HG02571 (cell line): ENCODE measurements at regions not wholly inside any gene's neighbourhood (a gene's known extent, or its start where the extent isn't known, plus 50 kb on each side); places are given as distances from the start of the nearest gene placed in this dataset.

Experiments used
- ATAC-seq: cut with Tn5 transposase; IDR thresholded peaks from one replicate; pipeline ENCODE4 v1.9.1; 2021; ENCODE audit warnings: mild to moderate bottlenecking, moderate library complexity; ENCODE audit not compliant: unreplicated experiment

DNA sequence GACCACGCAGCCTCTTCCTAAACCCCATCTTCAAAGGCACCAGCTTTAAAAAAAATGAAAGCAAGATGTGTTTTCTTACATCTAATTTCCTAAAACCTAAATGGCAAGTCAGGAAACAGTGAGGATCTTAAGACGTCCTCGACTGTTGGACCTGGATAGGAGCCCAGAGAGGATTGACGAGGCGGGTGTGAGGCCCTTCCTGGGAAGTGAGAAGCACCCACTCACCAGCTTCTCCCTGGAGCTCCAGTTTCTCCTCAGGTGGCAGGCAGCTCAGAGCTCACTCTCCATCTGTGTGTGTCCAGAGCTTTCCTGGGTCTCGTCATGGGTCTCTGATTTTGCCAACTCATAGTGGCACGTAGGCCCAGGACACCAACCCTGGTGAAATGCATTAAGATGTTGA is 614.0 kb upstream of the AUTS2 start:
- no peak for ATAC-seq

DNA sequence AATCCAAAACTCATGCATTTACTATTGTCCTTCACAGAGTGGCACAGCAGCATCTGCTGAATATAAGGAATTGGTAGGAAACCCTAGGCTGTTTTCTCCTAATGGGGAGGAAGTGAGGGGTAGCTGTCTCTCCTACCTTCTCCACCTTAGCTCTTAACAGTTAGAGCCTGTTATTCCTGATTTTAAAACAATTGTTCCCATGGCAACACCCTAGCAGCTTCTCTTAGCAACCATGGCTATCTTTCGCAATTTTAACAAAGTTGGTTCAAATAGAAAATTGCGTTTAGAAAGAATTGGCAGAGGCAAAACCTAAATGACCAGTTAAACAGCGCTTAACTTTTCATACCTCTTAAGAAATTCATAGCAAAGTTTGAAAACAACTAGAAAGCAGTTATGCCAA is 603.4 kb upstream of the AUTS2 start:
- ATAC-seq: no peak

DNA sequence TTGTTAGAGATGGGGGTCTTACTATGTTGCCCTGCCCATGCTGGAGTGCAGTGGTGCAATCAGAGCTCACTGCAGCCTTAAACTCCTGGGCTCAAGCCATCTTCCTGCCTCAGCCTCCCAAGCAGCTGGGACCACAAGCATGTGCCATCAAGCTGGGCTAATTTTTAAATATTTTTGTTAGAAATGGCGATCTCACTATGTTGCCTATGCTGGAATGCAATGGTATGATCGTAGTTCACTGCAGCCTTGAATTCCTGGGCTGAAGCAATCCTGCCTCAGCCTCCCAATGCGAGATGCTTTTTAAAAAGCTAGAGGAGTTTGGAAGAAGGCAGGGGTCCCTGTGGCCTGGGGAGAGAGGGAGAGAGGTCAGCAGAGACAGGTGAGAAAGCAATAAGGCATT is 600.1 kb upstream of the AUTS2 start:
- no peak for ATAC-seq

DNA sequence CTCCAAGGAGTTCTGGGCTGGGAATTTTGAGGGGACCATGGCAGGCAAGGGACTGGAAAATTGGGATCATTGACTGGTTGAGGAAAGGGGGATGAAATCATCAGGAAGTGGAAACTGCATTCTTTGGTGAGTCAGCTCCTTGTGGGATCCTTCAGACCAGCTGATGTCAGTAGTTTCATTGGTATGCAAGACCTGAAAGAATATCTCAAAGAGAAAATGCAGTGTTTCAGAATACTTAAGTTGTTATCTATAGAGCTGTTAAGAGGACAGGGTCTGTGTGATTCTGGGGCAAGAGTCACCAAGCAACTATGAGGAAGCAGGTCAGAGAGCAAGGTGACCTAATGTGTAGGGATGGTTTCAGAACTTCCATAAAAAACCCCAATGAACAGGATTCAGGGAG is 595.9 kb upstream of the AUTS2 start:
- ATAC-seq: no peak

DNA sequence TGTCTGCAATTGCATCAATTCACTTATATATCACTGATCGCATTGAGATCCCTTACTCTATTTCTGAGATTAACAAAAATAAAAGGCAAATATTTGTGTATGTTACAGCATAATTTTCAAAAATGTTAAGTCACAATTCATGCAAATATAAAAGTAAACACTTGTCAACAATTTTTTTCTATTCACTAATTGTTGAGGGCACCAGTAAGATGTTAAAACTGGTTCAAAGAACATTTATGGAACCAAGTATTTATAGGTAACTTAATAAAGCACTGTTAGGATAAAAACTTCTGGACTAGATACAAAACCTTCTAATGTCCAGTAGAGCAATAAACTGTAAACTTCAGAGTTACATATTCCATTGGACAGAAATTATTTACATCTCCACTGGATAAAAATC is 586.1 kb upstream of the AUTS2 start:
- no peak for ATAC-seq

DNA sequence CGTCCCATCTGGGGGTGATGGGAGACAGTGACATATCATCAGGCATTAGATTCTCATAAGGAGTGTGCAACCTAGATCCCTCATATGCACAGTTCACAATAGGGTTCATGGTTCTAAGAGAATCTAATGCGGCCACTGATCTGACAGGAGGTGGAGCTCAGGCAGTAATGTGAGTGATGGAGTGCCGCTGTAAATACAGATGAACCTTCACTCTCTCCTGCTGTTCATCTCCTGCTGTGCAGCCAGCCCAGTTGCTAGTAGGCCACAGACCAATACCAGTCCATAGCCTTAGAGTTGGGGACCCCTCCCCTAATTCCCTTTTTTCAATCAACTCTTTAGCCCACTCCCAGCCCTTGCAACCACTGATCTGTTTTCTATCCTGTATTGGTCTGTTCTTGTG is 581.1 kb upstream of the AUTS2 start:
- no peak for ATAC-seq

DNA sequence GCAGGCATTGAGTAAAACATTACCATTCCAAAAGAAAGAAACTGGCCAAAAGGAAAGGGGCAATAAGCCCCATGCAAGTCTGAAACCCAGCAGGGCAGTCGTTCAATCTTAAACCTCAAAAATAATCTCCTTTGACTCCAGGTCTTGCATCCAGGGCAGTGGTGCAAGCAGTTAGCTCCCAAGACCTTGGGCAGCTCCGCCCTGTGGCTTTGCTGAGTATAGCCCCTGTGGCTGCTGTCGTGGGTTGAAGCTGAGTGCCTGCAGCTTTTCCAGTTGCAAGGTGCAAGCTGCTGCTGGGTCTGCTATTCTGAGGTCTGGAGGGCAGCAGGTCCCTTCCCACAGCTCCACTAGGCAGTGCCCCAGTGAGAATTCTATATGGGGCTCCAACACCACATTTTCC is 580.1 kb upstream of the AUTS2 start:
- ATAC-seq: no peak

DNA sequence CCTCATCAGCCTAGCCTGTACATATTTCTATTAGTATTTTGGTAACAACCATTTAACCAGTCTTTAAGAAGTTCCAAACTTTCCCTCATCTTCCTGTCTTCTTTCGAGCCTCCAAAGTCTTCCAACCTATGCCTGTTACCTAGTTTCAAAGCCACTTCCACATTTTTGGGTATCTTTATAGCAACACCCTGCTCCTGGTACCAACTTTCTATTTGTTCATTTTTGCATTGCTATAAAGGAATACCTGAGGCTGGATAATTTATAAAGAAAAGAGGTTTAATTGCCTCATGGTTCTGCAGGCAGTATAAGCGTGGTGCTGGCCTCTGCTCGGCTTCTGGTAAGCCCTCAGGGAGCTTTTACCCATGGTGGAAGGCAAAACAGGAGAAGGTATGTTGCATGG is 578.8 kb upstream of the AUTS2 start:
- ATAC-seq: no peak

DNA sequence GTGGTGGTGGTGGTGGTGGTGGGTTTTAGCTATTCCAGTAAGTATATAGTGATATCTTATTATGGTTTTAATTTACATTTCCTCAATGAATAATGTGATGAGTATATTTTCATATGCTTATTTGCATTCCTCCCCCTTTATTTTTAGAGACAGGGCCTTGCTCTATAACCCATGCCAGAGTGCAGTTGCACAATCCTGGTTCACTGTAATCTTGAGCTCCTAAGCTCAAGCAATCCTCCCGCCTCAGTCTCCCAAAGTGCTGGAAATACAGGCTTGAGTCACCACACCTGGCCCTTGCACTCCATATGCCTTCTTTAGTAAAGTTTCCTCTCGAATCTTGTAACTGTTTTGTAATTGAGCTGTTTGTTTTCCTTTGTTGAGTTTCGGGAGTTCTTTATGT is 577.7 kb upstream of the AUTS2 start:
- ATAC-seq: no peak

DNA sequence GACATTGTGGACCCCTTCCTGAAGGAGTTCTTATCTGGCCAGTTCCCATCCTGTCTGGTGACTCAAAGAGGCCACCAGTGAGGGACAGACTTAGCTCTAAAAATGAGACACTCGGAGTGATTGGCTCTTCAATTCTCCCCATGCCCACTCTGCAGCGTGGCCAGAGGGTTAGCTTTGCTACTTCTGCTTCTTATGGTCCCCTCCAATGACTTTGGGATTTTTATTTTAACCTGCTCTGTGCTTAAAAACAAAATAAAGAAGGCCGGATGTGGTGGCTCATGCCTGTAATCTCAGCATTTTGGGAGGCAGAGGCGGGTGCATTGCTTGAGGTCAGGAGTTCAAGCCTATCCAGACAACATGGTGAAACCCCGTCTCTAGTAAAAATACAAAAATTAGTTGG is 573.0 kb upstream of the AUTS2 start:
- ATAC-seq: no peak

DNA sequence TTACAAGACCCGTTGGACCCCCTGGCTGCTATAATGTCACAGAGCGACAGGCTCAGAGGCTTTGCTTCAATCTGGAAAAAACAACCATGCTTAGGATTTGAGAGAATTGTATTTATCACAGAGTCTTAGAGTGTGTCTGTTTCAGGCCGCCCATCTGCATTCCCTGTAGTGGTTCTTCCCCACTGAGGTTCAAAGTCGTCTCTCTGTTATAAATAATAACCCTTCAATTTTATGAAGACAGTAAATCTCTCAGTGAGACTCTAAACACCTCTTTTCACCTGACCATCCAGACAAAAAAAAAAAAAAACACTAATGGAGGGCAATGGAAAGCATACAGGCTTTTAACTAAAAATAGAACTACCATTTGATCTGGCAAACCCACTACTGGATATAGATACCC is 565.4 kb upstream of the AUTS2 start:
- ATAC-seq: no peak

DNA sequence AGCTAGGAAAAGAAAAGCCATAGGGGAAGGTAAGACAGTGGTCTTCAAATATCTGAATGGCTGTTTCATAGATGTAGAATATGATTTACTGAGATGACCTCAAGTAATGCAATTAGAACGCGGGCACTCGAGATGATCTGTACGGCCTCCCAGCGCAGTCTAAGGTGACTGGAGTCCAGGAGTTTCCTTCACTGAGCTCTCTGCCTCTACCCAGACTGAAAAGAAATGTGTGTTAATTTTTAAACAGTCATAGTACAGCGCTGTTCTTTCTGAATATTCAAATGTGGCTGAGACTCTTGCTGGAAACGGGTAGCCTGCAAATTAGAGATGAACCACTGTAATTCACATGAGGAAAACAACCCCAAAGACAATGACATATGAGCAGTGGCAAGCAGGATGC is 562.4 kb upstream of the AUTS2 start:
- no peak for ATAC-seq

DNA sequence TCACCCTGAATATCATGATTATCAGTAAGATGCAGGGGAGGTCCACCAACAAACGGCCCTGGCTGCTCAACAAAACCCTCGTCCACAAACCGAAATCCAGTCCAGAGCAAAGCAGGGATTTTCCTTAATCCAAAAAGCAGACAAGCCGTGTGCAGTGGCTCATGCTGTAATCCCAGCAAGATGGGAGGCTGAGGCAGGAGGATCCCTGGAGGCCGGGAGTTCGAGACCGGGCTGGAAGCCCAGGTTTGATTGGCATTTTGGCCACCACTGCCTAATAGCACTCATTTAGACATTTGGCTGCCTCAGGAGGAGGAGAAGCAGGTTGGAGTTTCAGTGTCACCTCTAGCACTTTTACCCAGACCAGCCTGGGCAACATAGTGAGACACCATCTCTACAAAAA is 562.0 kb upstream of the AUTS2 start:
- ATAC-seq: no peak

DNA sequence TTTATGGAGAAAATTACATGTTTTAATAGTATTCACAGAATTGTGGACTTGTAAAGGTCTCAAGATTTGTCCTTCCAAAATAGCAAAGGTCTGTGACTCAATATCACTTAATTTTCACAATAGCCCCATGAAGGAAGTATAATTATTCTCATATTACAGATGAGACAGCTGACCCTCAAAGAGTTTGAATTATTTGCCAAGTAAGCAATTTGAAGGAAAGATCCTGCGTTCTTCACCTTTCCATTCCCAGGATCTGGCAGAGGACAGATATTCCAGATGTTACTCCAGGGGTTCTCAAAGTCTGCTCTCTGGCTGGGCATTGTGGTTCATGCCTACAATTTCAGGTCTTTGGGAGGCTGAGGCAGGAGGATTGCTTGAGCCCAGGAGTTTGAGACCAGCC is 559.4 kb upstream of the AUTS2 start:
- ATAC-seq: no peak

DNA sequence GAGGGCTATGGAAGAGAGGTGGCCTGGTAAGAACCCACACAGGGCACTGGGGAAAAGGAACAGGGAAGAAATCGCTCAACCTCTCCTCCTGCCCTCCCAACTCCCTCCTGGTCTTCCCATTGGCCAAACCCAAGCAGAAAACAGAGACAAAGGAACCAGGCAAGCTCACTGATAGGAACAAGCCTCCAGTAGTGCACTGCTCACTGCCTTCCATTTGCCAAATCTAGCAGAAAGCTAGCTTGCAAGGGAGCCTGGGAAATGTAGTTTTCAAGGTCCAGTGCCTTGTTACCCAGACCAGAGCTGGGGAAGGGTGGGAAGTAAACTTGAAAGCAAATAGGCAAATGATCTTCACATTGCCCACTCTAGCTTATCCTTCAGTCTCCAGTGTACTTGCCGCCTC is 556.1 kb upstream of the AUTS2 start:
- no peak for ATAC-seq

DNA sequence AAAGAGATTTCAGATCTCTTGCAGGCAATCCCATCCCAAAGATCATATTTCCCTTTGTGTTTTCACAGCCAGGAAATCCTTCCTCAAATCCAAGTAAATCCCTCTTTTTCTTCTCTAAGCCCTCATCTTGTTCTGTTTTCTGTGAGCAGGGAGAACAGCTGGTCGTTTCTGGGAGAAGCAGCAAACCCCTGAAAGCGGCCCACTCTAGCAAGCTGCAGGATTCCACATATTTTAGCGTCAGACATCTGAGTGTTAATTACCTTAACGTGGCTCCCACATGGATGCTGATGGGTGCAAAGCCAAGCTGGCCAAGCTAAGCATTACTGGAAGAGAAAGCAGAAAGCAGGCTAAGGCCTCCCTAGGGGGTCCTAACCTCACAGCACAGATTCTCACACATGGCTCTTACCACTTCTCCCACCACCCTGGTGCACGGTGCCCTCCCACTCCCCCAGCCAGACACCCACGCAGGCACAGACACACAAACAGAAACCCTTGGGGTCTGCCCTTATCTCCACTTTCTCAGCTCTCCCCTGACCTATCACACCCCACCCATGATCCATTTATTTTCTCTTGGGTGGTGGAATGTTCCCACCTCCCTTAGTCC is 551.0 kb upstream of the AUTS2 start:
- ATAC-seq: no peak

DNA sequence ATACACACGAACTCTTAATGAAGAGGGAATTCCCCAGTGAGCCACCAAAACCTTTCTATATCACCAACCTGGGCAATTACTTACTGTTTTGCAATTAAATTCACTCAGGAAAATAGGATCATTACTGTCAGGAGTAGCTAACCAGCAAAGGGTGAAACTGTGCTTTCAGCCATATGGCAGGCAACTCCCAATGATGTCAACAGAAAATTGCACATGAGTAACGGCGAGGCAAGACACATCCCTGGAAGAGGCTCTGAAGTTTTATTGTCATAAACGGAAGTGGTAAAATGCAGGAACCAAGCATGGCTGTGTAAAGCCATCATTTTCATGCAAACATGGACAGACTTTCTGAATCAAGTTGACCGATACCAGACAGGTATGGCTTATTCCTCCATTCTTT is 548.9 kb upstream of the AUTS2 start:
- no peak for ATAC-seq

DNA sequence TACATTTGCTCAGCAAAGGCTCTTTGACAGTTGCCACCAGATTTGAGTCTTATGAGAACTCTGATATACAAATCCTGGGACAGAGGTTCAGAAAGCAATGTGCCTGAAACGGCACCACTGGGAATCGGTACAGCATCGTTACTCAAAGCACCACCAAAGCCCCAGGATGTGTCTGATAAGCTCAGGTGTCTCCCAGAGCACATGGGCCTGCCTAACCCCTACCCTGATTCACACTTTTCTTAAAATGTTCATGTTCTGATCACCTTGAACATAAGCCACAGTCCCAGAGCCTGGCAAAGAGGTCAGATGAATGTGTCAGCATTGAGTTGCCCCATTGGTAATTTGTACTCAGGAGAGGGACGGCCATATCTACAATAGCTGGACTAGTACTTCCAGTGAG is 545.8 kb upstream of the AUTS2 start:
- no peak for ATAC-seq

DNA sequence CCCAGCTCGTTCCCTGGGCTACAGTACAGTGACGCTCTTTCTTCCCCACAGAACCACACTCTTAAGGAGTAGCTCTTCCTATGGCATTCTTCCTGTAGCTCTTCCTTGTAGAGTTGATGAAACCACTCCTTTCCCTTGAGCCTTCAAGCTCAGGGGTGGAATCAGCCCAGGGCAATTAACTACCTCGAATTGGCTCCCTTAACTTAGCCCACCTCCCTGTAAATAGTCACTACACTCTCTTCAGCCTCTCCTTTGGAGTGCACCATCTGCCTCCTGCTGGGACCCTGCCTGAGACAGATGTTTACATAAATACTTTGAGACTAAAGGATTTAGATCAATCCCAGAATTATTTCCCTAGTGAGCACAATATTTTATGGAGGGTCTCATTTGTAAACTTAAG is 537.8 kb upstream of the AUTS2 start:
- ATAC-seq: no peak

DNA sequence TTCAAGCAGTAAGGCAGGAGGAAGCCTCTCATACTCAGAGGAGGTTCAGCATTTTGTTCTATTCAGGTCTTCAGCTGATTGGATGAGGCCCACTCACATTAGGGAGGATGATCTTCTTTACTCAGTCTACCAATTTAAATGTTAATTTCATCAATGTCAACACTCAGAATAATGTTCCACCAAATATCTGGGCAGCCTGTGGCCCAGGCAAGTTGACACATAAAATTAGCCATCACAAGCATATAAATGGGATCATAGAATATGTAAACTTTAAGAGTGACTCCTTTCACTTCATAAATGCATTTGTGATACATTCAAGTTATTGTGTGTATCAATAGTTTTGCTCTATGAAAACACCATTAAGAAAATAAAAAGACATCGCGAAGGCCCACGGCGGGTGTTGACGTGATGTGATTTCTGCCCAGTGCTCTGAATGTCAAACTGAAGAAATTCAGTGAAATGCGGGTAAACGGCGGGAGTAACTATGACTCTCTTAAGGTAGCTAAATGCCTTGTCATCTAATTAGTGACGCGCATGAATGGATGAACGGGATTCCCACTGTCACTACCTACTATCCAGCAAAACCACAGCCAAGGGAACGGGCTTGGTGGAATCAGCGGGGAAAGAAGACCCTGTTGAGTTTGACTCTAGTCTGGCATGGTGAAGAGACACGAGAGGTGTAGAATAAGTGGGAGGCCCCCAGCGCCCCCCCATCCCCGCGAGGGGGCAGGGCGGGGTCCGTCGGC is 536.1 kb upstream of the AUTS2 start:
- no peak for ATAC-seq

DNA sequence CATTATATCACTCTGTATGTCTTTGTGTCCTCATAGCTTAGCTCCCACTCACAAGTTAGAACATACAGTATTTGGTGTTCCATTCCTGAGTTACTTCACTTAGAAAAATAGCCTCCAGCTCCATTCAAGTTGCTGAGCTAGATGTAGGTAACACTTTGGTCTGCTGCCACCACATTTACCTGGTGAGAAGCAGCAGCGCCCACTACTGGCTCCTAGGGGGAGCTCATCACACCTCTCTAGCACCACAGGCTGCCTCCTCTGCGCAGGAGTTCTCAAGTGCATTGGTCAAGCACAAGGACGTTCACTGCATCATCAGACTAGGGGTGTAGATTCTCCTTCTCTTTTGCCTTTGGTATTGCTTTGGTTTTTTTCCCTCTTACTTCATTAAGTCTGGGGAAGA is 530.9 kb upstream of the AUTS2 start:
- no peak for ATAC-seq

DNA sequence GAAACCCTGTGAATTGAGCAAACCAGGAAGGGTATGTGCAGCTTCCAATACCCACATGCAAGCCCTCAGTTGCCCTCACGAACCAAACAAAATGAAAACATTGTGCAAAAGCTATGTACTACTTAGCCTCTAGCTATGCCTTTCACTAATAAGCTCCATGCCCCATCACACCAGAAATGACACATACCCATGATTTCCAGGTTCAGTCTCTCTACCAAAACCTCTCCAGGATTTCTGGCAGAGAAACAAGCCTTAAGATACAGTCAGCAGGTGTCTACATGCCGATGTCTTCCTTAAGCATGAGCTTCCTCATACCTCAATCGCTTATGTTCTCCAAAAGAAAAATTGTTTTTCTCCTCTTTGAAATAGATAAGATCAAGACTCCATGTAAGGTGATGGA is 527.8 kb upstream of the AUTS2 start:
- ATAC-seq: no peak

DNA sequence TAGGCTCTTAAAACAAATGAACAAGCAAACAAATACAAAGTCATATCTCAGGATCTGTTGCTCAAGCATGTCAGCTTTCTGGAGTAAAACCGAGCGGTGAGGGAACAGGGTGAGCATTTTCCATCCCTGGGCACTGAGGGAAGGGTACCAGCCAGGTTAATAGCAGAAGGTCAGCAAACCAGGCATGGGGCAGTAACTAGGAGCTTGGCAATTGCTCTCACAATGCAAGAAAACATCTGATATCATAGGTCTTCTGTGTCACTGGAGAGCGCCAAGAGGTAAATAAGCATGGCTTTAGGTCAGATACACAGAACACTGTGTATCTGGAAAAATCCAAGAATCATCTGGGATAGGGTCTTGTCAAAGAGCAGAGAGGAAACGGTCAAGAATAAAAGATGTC is 521.7 kb upstream of the AUTS2 start:
- no peak for ATAC-seq
